ENCODE measurements at regions not wholly inside any gene's neighbourhood (a gene's known extent, or its start where the extent isn't known, plus 50 kb on each side); places are given as distances from the start of the nearest gene placed in this dataset.
"Not testable (repeated sequence)": the region's sequence is repeated elsewhere in the genome, so short reads cannot be mapped to it uniquely, and the experiment has no call there.

DNA sequence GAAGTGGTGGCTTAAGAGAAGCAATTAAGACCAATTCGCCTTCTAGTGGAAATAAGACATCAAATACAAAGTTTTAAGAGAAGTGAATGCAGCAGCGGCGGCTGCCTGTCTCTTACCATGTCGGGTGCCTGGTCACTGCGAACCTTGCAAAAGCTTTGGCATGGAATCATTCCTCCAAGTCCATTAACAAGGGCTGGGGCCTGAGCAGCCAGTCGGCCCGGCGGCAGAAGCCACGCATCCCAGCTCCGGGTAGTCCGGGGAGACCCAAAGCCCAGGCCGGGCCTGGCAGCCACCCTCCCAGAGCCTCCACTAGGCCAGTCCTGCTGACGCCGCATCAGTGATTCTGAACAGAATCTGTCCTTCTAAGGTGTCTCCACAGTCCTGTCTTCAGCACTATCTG is 321.0 kb downstream of the TMEM121 start:
- no peak for ATAC-seq

DNA sequence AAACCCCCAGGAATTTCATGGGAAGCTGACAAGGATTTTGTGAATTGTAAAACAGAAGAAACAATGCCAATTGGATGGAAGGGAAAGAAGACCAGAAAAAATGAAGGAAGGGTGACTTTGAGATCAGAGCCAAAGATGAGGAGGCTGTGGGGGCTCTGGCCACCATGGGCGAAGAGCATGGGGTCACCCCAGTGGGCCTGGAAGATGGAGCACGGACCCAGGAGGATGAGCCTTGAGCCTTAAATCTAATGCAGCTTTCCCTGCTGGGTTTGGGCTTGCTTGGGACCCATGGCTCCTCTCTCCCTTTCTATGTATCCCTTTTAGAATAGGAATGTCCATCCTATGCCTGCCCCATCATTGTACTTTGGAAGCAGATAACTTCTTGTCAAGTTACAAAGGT is 322.2 kb downstream of the TMEM121 start:
- ATAC-seq: no peak

DNA sequence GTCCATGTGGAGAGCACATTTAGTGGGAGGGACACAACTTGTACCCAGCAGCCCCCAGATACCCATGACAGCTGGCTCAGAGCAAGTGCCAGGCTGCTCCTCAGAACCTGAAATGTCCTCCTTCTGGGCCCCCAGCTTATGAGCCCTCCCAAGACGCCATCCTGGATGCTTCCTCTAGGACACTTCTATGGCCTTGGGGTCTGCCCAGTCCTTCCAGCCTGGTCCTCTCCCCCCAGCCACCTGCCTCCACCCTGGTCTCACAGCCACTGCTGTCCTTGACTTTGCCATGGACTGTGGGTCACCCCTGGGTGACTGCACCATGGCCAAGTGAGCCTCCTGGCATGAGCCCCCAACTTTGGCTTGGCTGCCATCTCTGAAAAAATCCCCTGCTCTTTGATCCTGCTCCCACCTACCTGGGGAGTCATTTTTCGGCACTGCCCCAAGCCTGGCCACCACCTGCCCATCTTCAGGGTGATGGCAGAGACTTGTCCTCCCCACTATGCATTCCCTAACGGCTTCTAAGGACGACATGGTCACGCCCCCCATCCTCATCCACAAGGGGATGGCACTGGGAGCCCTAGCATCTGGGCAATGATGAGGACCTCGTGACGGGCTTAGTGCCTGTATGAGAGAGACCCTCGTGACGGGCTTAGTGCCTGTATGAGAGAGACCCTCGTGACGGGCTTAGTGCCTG is 323.7 kb downstream of the TMEM121 start:
- no peak for ATAC-seq

DNA sequence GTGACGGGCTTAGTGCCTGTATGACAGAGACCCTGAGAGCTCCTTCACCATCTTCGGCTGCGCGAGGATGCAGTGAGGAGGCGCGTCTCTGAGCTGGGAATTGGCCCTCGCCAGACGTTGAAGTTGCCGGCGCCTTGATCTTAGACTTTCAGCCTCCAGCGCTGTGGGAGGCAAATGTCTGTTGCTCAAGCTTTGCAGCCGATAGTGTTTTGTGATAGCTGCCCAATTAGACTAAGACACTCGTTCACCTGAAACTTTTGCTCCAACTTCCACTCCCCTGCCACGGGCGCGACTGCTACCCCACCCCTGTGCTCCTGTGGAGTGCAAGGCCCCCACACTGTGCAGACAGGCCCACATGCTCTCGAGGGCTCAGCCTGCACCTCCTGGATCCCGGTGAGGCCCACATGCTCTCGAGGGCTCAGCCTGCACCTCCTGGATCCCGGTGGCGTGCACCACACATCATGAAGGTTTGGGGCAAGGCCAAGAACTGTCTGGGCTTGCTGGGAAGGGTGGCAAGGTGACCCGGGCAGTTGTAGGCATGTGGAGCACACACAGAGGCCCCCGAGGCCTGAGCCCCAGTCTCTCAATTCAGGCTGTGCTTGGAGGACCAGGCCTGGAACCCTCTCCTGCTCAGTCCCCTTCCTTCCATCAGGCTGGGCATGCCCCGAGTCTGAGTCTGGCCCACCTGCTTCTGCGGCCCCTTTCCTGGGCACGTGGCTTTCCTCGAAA is 324.6 kb downstream of the TMEM121 start:
- no peak for ATAC-seq

DNA sequence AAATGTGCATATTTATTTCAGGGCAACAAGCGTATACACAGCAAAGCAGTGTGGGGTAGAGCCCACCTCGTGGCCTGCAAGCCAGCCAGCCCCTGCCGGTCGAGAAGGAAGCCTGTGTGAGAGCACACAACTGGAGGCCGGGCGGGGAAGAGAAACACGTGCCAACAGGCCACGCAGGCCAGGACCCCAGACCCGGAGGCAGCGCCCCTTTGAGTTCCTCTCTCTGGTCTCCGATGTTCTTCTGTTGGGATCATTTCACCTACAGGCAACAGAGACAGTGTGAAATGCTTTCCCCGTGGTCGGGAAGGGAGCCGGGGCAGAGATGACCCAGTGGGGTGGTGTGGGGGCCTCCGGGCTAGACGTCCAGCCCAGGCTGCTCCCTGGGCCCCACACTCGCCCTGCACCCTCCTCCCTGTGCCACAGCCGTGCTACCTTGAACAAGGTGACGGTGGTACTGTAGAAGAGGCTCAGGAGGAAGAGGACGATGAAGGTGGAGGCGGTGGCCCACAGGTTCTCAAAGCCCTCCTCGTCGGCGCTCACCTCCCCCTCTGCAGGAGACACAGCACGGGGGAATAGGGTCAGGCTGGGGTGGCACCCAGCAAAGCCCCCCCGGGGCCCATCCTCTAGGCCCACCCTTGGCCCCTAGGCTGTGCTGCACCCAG is 325.5 kb downstream of the TMEM121 start:
- ATAC-seq: no peak

DNA sequence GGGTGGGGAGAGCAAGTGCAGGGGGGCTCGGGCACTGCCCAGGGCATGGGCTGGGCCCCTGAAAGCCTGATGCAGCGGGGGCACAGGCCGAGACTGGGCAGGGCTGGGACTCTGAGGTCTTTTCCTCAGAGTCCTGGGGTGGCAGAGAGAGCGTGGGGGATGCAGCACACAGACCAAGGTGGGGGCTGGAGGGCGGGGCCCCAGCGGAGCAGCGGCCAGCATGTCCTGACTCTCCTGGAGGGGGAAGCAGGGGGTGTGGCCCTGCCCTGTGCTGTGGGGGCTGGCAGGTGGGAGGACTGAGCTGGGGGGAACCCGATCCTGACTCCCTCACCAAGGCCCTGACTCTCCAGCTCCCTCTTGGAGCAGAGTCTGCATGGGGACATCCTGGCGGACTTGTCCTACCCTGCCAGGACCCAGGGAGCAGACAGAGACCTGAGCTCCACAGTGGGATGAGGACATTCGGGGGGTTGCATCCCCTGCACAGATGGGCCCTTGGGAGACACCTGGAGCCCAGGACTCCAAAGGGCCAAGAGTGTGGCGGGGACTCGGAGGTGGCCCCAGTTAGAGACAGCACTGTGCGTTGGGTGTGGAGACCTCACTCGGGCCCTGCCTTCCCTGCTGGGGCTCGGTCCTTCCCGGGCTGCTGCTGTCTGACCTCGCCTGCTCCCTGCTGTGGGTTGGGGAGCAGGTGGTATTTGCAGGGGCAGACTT is 326.1 kb downstream of the TMEM121 start:
- peak; percentile 6 for ATAC-seq

DNA sequence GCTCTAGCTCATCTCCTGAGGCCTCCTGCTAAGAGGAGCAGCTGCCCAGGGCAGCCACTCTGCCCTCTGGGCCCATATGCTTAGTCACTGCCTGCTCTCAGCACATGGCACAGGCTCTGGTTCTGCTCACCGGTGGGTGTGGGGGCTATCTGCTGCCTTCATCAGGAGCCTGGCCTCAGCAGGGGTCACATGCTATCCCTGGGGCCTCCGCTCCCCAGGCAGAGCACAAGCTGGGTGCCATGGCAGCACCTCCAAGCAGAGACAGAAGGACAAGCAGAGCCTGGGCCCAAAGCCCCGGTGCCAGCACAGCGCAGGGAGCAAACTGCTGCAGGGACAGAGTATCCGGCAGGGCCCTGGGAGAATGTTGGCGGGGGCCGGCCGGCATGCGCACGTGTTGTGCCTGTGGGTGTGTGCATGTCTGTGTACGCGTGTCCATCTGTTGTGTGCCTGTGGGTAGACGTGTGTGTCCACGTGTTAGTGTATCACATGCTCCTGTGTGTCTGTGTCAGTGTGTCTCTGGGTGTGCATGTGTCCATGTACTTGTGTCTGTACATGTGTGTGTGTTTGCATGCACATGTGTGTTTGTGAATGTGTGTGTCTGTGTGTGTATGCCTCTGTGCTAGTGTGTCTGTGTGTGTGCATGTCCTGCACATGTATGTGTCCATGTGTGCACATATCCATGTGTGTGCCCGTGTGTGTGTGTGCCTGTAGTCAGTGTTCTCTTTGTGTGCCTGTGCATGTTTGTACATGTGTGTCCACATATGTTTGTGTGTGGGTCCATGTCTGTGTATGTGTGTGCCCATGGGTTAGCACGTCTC is 326.9 kb downstream of the TMEM121 start:
- no peak for ATAC-seq

DNA sequence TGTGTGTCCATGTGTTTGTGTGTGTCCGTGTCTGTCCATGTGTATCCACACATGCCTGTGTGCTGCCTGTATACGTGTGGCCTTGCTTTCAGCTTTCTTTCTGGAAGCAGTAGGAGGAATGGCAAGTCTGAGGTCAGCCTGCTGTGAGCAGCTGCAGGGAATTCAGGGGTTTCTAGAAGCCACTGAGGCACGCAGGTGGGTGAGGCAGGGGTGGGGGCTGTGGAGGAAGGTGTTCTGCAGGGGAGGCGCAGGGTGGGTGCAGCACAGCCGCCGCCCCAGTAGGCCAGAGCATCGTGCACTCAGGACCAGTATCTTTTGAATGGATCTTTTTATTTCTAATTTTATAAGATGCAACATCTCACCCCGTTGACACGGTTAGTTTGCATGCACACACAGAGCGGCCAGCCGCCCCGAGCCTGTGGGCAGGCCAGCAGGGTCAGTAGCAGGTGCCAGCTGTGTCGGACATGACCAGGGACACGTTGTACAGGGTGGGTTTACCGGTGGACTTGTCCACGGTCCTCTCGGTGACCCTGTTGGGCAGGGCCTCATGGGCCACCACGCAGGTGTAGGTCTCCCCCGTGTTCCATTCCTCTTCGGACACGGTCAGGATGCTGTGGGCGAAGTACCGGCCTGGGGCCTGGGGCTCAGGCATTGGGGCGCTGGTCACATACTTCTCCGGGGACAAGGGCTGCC is 327.7 kb downstream of the TMEM121 start:
- ATAC-seq: no peak

DNA sequence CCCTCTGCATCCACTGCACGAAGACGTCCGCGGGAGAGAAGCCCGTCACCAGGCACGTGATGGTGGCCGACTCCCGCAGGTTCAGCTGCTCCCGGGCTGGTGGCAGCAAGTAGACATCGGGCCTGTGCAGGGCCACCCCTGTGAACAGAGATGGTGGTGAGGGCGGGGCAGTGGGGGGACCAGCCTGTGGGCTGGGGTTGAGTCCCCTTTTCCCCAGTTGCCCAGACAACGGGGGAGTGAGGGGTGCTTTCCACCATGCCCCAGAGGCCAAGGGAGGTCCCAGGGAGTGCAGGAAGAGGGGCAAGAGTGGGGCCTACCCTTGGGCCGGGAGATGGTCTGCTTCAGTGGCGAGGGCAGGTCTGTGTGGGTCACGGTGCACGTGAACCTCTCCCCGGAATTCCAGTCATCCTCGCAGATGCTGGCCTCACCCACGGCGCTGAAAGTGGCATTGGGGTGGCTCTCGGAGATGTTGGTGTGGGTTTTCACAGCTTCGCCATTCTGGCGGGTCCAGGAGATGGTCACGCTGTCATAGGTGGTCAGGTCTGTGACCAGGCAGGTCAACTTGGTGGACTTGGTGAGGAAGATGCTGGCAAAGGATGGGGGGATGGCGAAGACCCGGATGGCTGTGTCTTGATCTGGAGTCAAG is 328.3 kb downstream of the TMEM121 start:
- no peak for ATAC-seq

DNA sequence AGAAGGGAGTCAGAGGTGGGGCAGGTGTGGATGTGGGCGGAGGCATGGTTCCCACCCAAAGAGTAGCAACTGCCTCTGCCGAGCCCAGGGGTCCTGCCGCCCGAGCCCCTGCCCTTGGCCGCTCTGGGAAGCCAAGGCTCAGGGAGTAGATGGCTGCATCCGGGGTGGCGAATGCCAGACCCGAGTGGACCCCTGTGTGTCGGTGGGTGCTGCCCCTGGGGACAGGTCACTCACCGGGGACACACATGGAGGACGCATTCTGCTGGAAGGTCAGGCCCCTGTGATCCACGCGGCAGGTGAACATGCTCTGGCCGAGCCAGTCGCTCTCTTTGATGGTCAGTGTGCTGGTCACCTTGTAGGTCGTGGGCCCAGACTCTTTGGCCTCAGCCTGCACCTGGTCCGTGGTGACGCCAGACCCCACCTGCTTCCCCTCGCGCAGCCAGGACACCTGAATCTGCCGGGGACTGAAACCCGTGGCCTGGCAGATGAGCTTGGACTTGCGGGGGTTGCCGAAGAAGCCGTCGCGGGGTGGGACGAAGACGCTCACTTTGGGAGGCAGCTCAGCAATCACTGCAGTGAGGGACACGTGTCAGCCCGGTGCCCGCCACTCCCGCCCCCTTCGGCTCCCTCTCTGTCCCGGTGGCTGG is 329.0 kb downstream of the TMEM121 start:
- no peak for ATAC-seq

DNA sequence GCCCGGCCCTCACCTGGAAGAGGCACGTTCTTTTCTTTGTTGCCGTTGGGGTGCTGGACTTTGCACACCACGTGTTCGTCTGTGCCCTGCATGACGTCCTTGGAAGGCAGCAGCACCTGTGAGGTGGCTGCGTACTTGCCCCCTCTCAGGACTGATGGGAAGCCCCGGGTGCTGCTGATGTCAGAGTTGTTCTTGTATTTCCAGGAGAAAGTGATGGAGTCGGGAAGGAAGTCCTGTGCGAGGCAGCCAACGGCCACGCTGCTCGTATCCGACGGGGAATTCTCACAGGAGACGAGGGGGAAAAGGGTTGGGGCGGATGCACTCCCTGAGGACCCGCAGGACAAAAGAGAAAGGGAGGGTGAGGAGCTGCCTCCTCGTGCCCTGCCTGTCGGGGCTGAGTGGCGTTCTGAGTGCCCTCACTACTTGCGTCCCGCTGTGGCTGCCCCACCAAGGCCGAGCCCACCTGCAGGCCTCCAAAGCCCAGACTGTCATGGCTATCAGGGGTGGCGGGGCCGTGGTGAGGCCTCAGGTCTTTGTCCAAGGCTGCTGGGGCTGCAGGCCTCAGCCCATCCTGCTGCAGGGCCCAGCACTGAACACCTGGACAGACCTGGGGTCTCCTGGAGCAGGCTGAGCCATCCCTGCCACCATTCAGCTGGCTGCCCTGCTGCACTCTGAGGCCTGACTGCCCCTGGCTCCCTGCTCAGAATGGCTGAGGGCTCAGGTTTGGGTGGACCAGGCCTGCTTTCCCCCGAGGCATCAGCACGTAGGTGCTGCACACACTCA is 329.7 kb downstream of the TMEM121 start:
- ATAC-seq: no peak

DNA sequence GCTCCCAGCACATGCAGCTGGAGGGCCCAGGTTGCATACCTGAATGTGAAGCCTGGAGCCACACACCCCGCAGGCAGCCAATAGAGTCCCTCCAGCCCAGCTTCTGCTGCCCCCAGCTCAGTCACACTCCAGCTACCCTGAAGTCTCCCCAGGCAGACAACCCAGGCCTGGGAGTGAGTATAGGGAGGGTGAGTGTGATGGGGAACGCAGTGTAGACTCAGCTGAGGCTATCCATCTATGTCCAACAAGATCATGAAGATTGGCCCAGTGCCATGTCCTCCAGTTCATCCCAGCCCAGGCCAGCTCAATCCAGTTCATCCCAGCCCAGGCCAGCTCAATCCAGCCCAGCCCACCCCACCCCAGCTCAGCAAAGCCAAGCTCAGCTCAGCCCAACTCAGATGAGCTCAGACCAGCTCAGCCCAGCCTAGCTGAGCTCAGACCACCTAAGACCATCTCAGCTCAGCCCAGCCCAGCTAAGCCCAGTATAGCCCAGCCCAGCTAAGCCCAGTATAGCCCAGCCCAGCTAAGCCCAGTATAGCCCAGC is 330.4 kb downstream of the TMEM121 start:
- ATAC-seq: no peak

DNA sequence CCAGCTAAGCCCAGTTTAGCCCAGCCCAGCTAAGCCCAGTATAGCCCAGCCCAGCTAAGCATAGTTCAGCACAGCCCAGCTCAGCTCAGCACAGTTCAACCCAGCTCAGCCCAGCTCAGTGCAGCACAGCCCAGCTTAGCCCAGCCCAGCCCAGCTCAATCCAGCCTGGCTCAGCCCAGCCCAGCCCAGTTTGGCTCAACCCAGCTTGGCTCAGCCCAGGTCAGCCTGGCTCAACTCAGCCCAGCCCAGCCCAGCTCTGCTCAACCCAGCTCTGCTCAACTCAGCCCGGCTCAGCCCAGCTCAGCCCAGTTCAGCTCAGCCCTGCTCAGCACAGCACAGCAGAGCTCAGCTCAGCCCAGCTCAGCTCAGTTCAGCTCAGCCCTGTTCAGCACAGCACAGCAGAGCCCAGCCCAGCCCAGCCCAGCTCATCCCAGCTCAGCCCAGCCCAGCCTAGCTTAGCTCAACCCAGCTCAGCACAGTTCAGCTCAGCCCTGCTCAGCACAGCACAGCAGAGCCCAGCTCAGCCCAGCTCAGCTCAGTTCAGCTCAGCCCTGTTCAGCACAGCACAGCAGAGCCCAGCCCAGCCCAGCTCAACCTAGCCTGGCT is 330.9 kb downstream of the TMEM121 start:
- ATAC-seq: peak; percentile 5

DNA sequence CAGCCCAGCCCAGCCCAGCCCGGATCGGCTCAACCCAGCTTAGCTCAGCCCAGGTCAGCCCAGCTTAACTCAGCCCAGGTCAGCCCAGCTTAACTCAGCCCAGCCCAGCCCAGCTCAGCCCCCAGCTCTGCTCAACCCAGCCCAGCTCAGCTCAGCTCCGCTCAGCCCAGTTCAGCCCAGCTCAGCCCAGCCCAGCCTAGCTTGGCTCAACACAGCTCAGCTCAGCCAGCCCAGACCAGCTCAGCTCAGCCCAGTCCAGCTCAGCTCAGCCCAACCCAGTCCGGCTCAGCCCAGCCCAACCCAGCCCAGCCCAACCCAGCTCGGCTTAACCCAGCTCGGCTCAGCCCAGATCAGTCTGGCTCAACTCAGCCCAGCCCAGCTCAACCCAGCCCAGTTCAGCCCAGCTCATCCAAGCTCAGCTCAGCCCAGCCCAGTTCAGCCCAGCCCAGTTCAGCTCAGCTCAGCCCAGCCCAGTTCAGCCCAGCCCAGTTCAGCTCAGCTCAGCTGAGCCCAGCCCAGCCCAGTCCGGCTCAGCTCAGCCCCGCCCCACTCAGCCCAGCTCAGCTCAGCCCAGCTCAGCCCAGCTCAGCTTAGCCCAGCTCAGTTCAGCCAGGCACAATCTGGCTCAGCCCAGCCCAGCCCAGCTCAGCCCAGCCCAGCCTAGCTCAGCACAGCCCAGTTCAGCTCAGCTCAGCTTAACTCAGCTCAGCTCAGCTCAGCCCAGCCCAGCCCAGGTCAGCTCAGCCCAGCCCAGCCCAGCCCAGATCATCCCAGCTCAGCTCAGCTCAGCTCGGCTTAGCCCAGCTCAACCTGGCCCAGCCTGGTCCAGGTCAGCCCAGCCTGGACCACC is 331.7 kb downstream of the TMEM121 start:
- no peak for ATAC-seq

DNA sequence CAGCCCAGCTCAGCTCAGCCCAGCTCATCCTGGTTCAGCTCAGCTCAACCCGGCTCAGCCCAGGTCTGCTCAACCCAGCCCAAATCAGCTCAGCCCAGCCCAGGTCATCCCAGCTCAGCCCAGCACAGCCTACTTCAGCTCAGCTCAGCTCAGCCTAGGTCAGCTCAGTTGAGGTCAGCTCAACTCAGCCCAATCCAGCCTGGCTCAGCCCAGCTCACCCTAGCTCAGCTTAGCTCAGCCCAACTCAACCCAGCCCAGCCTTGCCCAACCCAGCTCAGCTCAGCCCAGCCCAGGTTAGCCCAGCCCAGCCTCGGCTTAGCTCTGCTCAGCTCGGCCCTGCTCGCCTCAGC is 332.3 kb downstream of the TMEM121 start:
- no peak for ATAC-seq

DNA sequence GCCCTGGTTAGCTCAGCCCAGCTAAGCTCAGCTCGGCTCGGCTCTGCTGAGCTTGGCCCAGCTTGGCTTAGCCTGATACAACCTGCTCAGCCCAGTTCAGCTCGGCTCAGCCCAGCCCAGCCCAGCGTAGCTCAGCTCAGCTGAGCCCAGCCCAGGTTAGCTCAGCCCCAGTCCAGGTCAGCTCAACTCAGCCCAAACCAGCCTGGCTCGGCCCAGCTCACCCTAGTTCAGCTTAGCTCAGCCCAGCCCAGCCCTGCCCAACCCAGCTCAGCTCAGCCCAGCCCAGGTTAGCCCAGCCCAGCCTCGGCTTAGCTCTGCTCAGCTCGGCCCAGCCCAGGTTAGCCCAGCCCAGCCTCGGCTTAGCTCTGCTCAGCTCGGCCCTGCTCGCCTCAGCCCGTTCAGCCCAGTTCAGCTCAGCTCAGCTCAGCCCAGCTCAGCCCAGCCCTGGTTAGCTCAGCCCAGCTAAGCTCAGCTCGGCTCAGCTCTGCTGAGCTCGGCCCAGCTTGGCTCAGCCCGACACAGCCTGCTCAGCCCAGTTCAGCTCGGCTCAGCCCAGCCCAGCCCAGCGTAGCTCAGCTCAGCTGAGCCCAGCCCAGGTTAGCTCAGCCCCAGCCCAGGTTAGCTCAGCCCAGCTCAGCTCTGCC is 332.8 kb downstream of the TMEM121 start:
- not testable (repeated sequence) for ATAC-seq
